LNCaP clone FGC (cell line): ENCODE measurements at regions not wholly inside any gene's neighbourhood (a gene's known extent, or its start where the extent isn't known, plus 50 kb on each side); places are given as distances from the start of the nearest gene placed in this dataset.

ENCODE experiments used
- DNase-seq: peaks from one replicate; pipeline ENCODE4 v3.0.0-alpha.2; 2011; ENCODE audit warnings: low read depth
- H3K4me3 ChIP-seq: 2 replicates; pipeline ENCODE4 v1.5.1; 2011; ENCODE audit warnings: mild to moderate bottlenecking, low read depth, low read length, control low read depth
- CTCF ChIP-seq: IDR thresholded peaks from 2 replicates; pipeline ENCODE4 v1.5.1; 2012; ENCODE audit warnings: mild to moderate bottlenecking; ENCODE audit not compliant: control insufficient read depth, insufficient read depth; ENCODE audit errors: extremely low read depth

- no peak for TF ChIP-seq CTCF
- no peak overlapping the region for H3K4me3 ChIP-seq
- no peak for DNase-seq
These were observed 405.1 kb upstream of the POU3F3 start for GRCh38 chr2:104448661-104449440.

GRCh38 chr2:104452558-104452957 lies 401.4 kb upstream of the POU3F3 start:
- no peak for TF ChIP-seq CTCF
- no peak for DNase-seq
- no peak overlapping the region for H3K4me3 ChIP-seq

- no peak for DNase-seq
- no peak for TF ChIP-seq CTCF
These were observed 391.2 kb upstream of the POU3F3 start for GRCh38 chr2:104462731-104463130.

GRCh38 chr2:104465981-104466380 lies 387.9 kb upstream of the POU3F3 start:
- no peak overlapping the region for H3K4me3 ChIP-seq
- no peak for DNase-seq
- TF ChIP-seq CTCF, result no peak

More at GRCh38 chr2:104462731-104463130, 391.2 kb upstream of the POU3F3 start:
- H3K4me3 ChIP-seq, result no peak overlapping the region

GRCh38 chr2:104468846-104469245 lies 385.1 kb upstream of the POU3F3 start:
- no peak for DNase-seq
- no peak overlapping the region for H3K4me3 ChIP-seq
- TF ChIP-seq CTCF, result no peak

GRCh38 chr2:104472076-104472475 lies 381.8 kb upstream of the POU3F3 start:
- no peak for DNase-seq
- no peak overlapping the region for H3K4me3 ChIP-seq
- TF ChIP-seq CTCF, result no peak

- no peak overlapping the region for H3K4me3 ChIP-seq
- no peak for DNase-seq
- TF ChIP-seq CTCF, result no peak
These were observed 380.4 kb upstream of the POU3F3 start for GRCh38 chr2:104473546-104473945.
